Adrenal gland (tissue), 9 donors: ENCODE measurements at regions not wholly inside any gene's neighbourhood (a gene's known extent, or its start where the extent isn't known, plus 50 kb on each side); places are given as distances from the start of the nearest gene placed in this dataset.

Experiments used
- DNase-seq, 7 donors: peaks; one replicate each; pipeline ENCODE4 v3.0.0-alpha.2; 2019 to 2020
- H3K27ac ChIP-seq, 5 donors: fragments of 200-600 bp; sonication (generic) in 4 of 5; 1 replicate in 3 of 5; 2 replicates in 2 of 5; pipeline versions ENCODE4 v1.5.1 to v1.8.0; 2016 to 2020; ENCODE audit warnings: mild to moderate bottlenecking in 1 of 5
- H3K27me3 ChIP-seq: fragments of 200-600 bp; 2 replicates; pipeline ENCODE4 v1.8.0; 2021
- H3K36me3 ChIP-seq, 2 donors: fragments of 200-600 bp; replicated peaks in 1 of 2; 1 replicate in 1 of 2; 2 replicates in 1 of 2; pipeline versions ENCODE4 v1.5.1 to v1.8.0; 2018 to 2022
- H3K4me1 ChIP-seq, 2 donors: fragments of 200-600 bp; replicated peaks in 1 of 2; 1 replicate in 1 of 2; 2 replicates in 1 of 2; pipeline versions ENCODE4 v1.5.1 to v1.8.0; 2018 to 2021
- H3K4me3 ChIP-seq, 4 donors: fragments of 200-600 bp; sonication (generic) in 3 of 4; one replicate each; pipeline ENCODE4 v1.5.1; 2016 to 2018
- H3K9me3 ChIP-seq, 3 donors: fragments of 200-600 bp; sonication (generic) in 1 of 3; replicated peaks in 1 of 3; 1 replicate in 2 of 3; 2 replicates in 1 of 3; pipeline versions ENCODE4 v1.5.1 to v1.8.0; 2016 to 2021
- CTCF ChIP-seq, 6 experiments: fragments of 450-650 bp in 4 of 6; fragments of 200-600 bp in 2 of 6; sonication (generic) in 1 of 6; IDR thresholded peaks; 1 replicate in 5 of 6; 2 replicates in 1 of 6; pipeline versions ENCODE4 v1.5.1 to v1.8.0; 2016 to 2021; ENCODE audit warnings: antibody characterized with exemption in 6 of 6, mild to moderate bottlenecking in 2 of 6, moderate library complexity in 1 of 6
- POLR2A ChIP-seq, 2 donors: fragments of 450-650 bp; IDR thresholded peaks; one replicate each; pipeline ENCODE4 v1.6.1; 2017; ENCODE audit warnings: antibody characterized with exemption in 2 of 2, mild to moderate bottlenecking in 2 of 2, moderate library complexity in 1 of 2
- WGBS, 4 donors: extraction: QIAGEN DNeasy Blood & Tissue Kit in 2 of 4; methylation state at CpG; one replicate each; pipeline versions ENCODE4 v1.1.5 to v1.1.7; 2013 to 2017; 5-methylcytosine and 5-hydroxymethylcytosine counted together
- intact Hi-C, 2 donors: fragments of 100-400 bp; cut with DNase I; formaldehyde crosslinking; loops; one replicate each; pipeline versions ENCODE4 v1.14.1 to v1.15.0; 2022 to 2023
- donor health status: healthy with polysubstance abuse.
- donor health status: Bipolar disorder and iron deficiency.
- donor health status: DM: yes; HTN: yes; CAD: no.
- donor health status: DM: no; HTN: no; CAD: no.
- donor health status: DM: no; HTN: no; CAD: no.

- H3K36me3 ChIP-seq, result peaks cover 0 to 57% of the 10 kb centered on the region in 2 donors
- TF ChIP-seq CTCF (IDR thresholded peaks at IDR 0.05), result no peak
- TF ChIP-seq POLR2A (IDR thresholded peaks at IDR 0.05), result no peak
- intact Hi-C loops, result loop anchor here in 1 of 2 donors (10.0 kb wide), 1 partner anchor 50 kb away; no protein-coding TSS in a partner anchor
- no peaks in the 10 kb centered on the region for H3K27me3 ChIP-seq
- 81 to 94% (median 88%) methylated on average over 5 of the region's 5 CpGs for WGBS, 4 donors
- no peak overlapping the region for H3K27ac ChIP-seq
- no peaks in the 10 kb centered on the region for H3K9me3 ChIP-seq
- H3K4me1 ChIP-seq, result peaks cover 10 to 28% of the 10 kb centered on the region in 2 donors
- no peak for DNase-seq
- no peak overlapping the region for H3K4me3 ChIP-seq
Observed at GRCh38 chr17:77485089-77485833, 344.5 kb downstream of the SEC14L1 start.

- WGBS, 4 donors, result 67 to 89% (median 85%) methylated on average over 3 to 17 of the region's 17 CpGs
- intact Hi-C loops, result loop anchor here in 1 of 2 donors (10.0 kb wide), 1 partner anchor 52 kb away; no protein-coding TSS in a partner anchor
- H3K27me3 ChIP-seq, result no peaks in the 10 kb centered on the region
- TF ChIP-seq CTCF (IDR thresholded peaks at IDR 0.05) (no peak), POLR2A (IDR thresholded peaks at IDR 0.05) (no peak)
- H3K4me1 ChIP-seq, result peaks cover 0 to 11% of the 10 kb centered on the region in 2 donors
- no peak overlapping the region for H3K4me3 ChIP-seq
- H3K27ac ChIP-seq, result no peak overlapping the region
- no peak for DNase-seq
- peaks cover 0 to 71% of the 10 kb centered on the region in 2 donors for H3K36me3 ChIP-seq
- H3K9me3 ChIP-seq, result no peaks in the 10 kb centered on the region
Observed at GRCh38 chr17:77487211-77487629, 346.5 kb downstream of the SEC14L1 start.

- no peak for DNase-seq
- H3K9me3 ChIP-seq, result no peaks in the 10 kb centered on the region
- H3K4me3 ChIP-seq, result no peak overlapping the region
- H3K36me3 ChIP-seq, result peaks cover 0 to 71% of the 10 kb centered on the region in 2 donors
- no peak overlapping the region for H3K27ac ChIP-seq
- intact Hi-C loops, result loop anchor here in 1 of 2 donors (10.0 kb wide), 1 partner anchor 53 kb away; no protein-coding TSS in a partner anchor
- peaks cover 0 to 10% of the 10 kb centered on the region in 2 donors for H3K4me1 ChIP-seq
- no peak for TF ChIP-seq CTCF (IDR thresholded peaks at IDR 0.05)
- TF ChIP-seq POLR2A (IDR thresholded peaks at IDR 0.05), result no peak
- no peaks in the 10 kb centered on the region for H3K27me3 ChIP-seq
- WGBS, 4 donors, result 86 to 89% (median 88%) methylated on average over 13 to 28 of the region's 28 CpGs
Observed at GRCh38 chr17:77487677-77488530, 347.1 kb downstream of the SEC14L1 start.
